ENCODE measurements at regions not wholly inside any gene's neighbourhood (a gene's known extent, or its start where the extent isn't known, plus 50 kb on each side); places are given as distances from the start of the nearest gene placed in this dataset.

- no peaks in the 10 kb centered on the region for H3K9me3 ChIP-seq (ENCODE audit: low read length)
- no peak overlapping the region for H3K27ac ChIP-seq (ENCODE audit: low read depth, low read length, poor library complexity, severe bottlenecking)
- H3K4me3 ChIP-seq (ENCODE audit: low read depth, low read length, poor library complexity, severe bottlenecking): no peak overlapping the region
- BruUV-seq (replicated peaks): no TSS peak
- DNase-seq (ENCODE audit: low spot score): no peak
- no peaks in the 10 kb centered on the region for H3K79me2 ChIP-seq (ENCODE audit: insufficient read depth, low read depth, low read length)
- H3K4me1 ChIP-seq (ENCODE audit: insufficient read depth, low read length, poor library complexity, severe bottlenecking): no peaks in the 10 kb centered on the region
- no peak overlapping the region for H2AFZ ChIP-seq (ENCODE audit: low read length)
- intact Hi-C loops (cut with micrococcal nuclease; ENCODE audit: unreplicated experiment): no loop called here
- ChIA-PET POLR2A (no interaction called here), CTCF (ENCODE audit: unreplicated experiment) (no interaction called here)
- no peaks in the 10 kb centered on the region for H4K20me1 ChIP-seq (ENCODE audit: insufficient read depth, low read length)
- TF ChIP-seq EZH2phosphoT487 (IDR thresholded peaks at IDR 0.05; ENCODE audit: borderline replicate concordance, low read depth, low read length) (no peak), CTCF (conservative IDR thresholded peaks at IDR 0.05; ENCODE audit: low read length) (no peak)
- no peaks in the 10 kb centered on the region for H3K36me3 ChIP-seq (ENCODE audit: insufficient read depth, low read length)
- H3K9me2 ChIP-seq (ENCODE audit: insufficient read depth, low read length): no peaks in the 10 kb centered on the region
- no peak overlapping the region for H3K4me2 ChIP-seq (ENCODE audit: low read length)
Measured at GRCh38 chr9:73615557-73615956, 463.9 kb downstream of the ANXA1 start.

GRCh38 chr9:73617586-73617985 lies 465.9 kb downstream of the ANXA1 start:
- TF ChIP-seq EZH2phosphoT487 (IDR thresholded peaks at IDR 0.05; ENCODE audit: borderline replicate concordance, low read depth, low read length): no peak
- no peak for TF ChIP-seq CTCF (conservative IDR thresholded peaks at IDR 0.05; ENCODE audit: low read length)
- Histone ChIP-seq H2AFZ (ENCODE audit: low read length) (no peak overlapping the region), H3K4me2 (ENCODE audit: low read length) (no peak overlapping the region), H3K4me1 (ENCODE audit: insufficient read depth, low read length, poor library complexity, severe bottlenecking) (no peaks in the 10 kb centered on the region), H3K27ac (ENCODE audit: low read depth, low read length, poor library complexity, severe bottlenecking) (no peak overlapping the region), H4K20me1 (ENCODE audit: insufficient read depth, low read length) (no peaks in the 10 kb centered on the region), H3K36me3 (ENCODE audit: insufficient read depth, low read length) (no peaks in the 10 kb centered on the region), H3K9me3 (ENCODE audit: low read length) (no peaks in the 10 kb centered on the region), H3K4me3 (ENCODE audit: low read depth, low read length, poor library complexity, severe bottlenecking) (no peak overlapping the region), H3K79me2 (ENCODE audit: insufficient read depth, low read depth, low read length) (no peaks in the 10 kb centered on the region), H3K9me2 (ENCODE audit: insufficient read depth, low read length) (no peaks in the 10 kb centered on the region)
- BruUV-seq (replicated peaks): no TSS peak
- DNase-seq (ENCODE audit: low spot score): no peak
- ChIA-PET CTCF (ENCODE audit: unreplicated experiment) (no interaction called here), POLR2A (no interaction called here)
- intact Hi-C loops (cut with micrococcal nuclease; ENCODE audit: unreplicated experiment): no loop called here

- Histone ChIP-seq H3K36me3 (ENCODE audit: insufficient read depth, low read length) (no peaks in the 10 kb centered on the region), H3K9me3 (ENCODE audit: low read length) (no peaks in the 10 kb centered on the region), H3K79me2 (ENCODE audit: insufficient read depth, low read depth, low read length) (no peaks in the 10 kb centered on the region), H3K4me1 (ENCODE audit: insufficient read depth, low read length, poor library complexity, severe bottlenecking) (no peaks in the 10 kb centered on the region), H3K4me3 (ENCODE audit: low read depth, low read length, poor library complexity, severe bottlenecking) (no peak overlapping the region), H4K20me1 (ENCODE audit: insufficient read depth, low read length) (no peaks in the 10 kb centered on the region), H2AFZ (ENCODE audit: low read length) (no peak overlapping the region), H3K27ac (ENCODE audit: low read depth, low read length, poor library complexity, severe bottlenecking) (no peak overlapping the region), H3K9me2 (ENCODE audit: insufficient read depth, low read length) (no peaks in the 10 kb centered on the region), H3K4me2 (ENCODE audit: low read length) (no peak overlapping the region)
- POLR2A ChIA-PET: no interaction called here
- BruUV-seq (replicated peaks): no TSS peak
- TF ChIP-seq EZH2phosphoT487 (IDR thresholded peaks at IDR 0.05; ENCODE audit: borderline replicate concordance, low read depth, low read length) (no peak), CTCF (conservative IDR thresholded peaks at IDR 0.05; ENCODE audit: low read length) (no peak)
- CTCF ChIA-PET (ENCODE audit: unreplicated experiment): no interaction called here
- intact Hi-C loops (cut with micrococcal nuclease; ENCODE audit: unreplicated experiment): no loop called here
- DNase-seq (ENCODE audit: low spot score): no peak
Measured at GRCh38 chr9:73640971-73641370, 489.3 kb downstream of the ANXA1 start.

All from OCI-LY7 (cell line).